H1 (cell line): ENCODE measurements at regions not wholly inside any gene's neighbourhood (a gene's known extent, or its start where the extent isn't known, plus 50 kb on each side); places are given as distances from the start of the nearest gene placed in this dataset.

Experiments
- CTCF ChIP-seq, 3 experiments: IDR thresholded peaks; 1 replicate in 2 of 3; 2 replicates in 1 of 3; pipeline versions ENCODE4 v1.5.1 to v1.6.1; 2011; ENCODE audit warnings: low read length in 3 of 3, mild to moderate bottlenecking in 3 of 3, inconsistent platforms in 2 of 3, low read depth in 1 of 3, moderate library complexity in 1 of 3; ENCODE audit not compliant: insufficient read depth in 1 of 3; ENCODE audit errors: control extremely low read depth in 1 of 3
- EP300 ChIP-seq, 2 experiments: IDR thresholded peaks; 1 replicate in 1 of 2; 2 replicates in 1 of 2; pipeline ENCODE4 v1.6.1; 2011 to 2012; ENCODE audit warnings: low read depth in 2 of 2, low read length in 2 of 2, mild to moderate bottlenecking in 2 of 2, borderline replicate concordance in 1 of 2, inconsistent platforms in 1 of 2, moderate library complexity in 1 of 2
- EZH2 ChIP-seq: fragments of 200-600 bp; sonication (generic); IDR thresholded peaks from 2 replicates; pipeline ENCODE4 v1.7.1; 2012; ENCODE audit warnings: low read depth, mild to moderate bottlenecking, moderate library complexity, low read length, inconsistent platforms; ENCODE audit not compliant: severe bottlenecking
- POLR2A ChIP-seq, 2 experiments: IDR thresholded peaks; 1 replicate in 1 of 2; 2 replicates in 1 of 2; pipeline ENCODE4 v1.6.1; 2011; ENCODE audit warnings: low read depth in 2 of 2, low read length in 2 of 2, mild to moderate bottlenecking in 2 of 2; ENCODE audit errors: control extremely low read depth in 1 of 2
- POLR2AphosphoS5 ChIP-seq: IDR thresholded peaks from 2 replicates; pipeline ENCODE4 v1.6.1; 2011; ENCODE audit warnings: low read depth, low read length
- RXRA ChIP-seq: IDR thresholded peaks from 2 replicates; pipeline ENCODE4 v1.6.1; 2011; ENCODE audit warnings: low read depth, mild to moderate bottlenecking, low read length, moderate library complexity; ENCODE audit not compliant: insufficient read depth
- SIN3A ChIP-seq, 2 experiments: IDR thresholded peaks in 1 of 2; conservative IDR thresholded peaks in 1 of 2; 2 replicates each; pipeline ENCODE4 v1.6.1; 2011 to 2012; ENCODE audit warnings: low read length in 2 of 2, improper control_type of control experiment in 1 of 2, low read depth in 1 of 2, mild to moderate bottlenecking in 1 of 2
- YY1 ChIP-seq: IDR thresholded peaks from 2 replicates; pipeline ENCODE4 v1.6.1; 2011; ENCODE audit warnings: low read depth, mild to moderate bottlenecking, low read length

- TF ChIP-seq YY1 (no peak), CTCF (IDR thresholded peaks at IDR 0.05; ENCODE audit: control extremely low read depth in 1 of 3, insufficient read depth in 1 of 3, low read depth in 1 of 3, low read length in 3 of 3) (no peak), POLR2AphosphoS5 (no peak), POLR2A (IDR thresholded peaks at IDR 0.05; ENCODE audit: control extremely low read depth in 1 of 2, low read depth in 2 of 2, low read length in 2 of 2) (no peak), RXRA (no peak), EZH2 (no peak), EP300 (IDR thresholded peaks at IDR 0.05; ENCODE audit: borderline replicate concordance in 1 of 2, low read depth in 2 of 2, low read length in 2 of 2) (no peak), SIN3A (conservative IDR thresholded peaks at IDR 0.05 in 1 of 2, IDR thresholded peaks at IDR 0.05 in 1 of 2; ENCODE audit: low read depth in 1 of 2, low read length in 2 of 2) (no peak)
These were observed 530.9 kb upstream of the TYRP1 start for GRCh38 chr9:12162181-12162815.
